Upper lobe of left lung (tissue), 6 donors: ENCODE measurements at regions not wholly inside any gene's neighbourhood (a gene's known extent, or its start where the extent isn't known, plus 50 kb on each side); places are given as distances from the start of the nearest gene placed in this dataset.
"Not testable (repeated sequence)": the region's sequence is repeated elsewhere in the genome, so short reads cannot be mapped to it uniquely, and the experiment has no call there.

ENCODE experiments used
- ATAC-seq, 2 donors: fragments of 200-7000 bp; cut with Tn5 transposase; one replicate each; pipeline ENCODE4 v1.9.1; 2022; ENCODE audit warnings: mild to moderate bottlenecking in 2 of 2, moderate library complexity in 2 of 2; ENCODE audit not compliant: low FRiP score in 2 of 2
- DNase-seq, 2 donors: peaks; one replicate each; pipeline ENCODE4 v3.0.0-alpha.2; 2019 to 2020
- H3K27ac ChIP-seq, 4 donors: fragments of 200-600 bp; sonication (generic); one replicate each; pipeline ENCODE4 v1.5.1; 2016 to 2019
- H3K27me3 ChIP-seq, 4 donors: fragments of 200-600 bp; sonication (generic); one replicate each; pipeline ENCODE4 v1.5.1; 2017 to 2019
- H3K36me3 ChIP-seq, 4 donors: fragments of 200-600 bp; sonication (generic); one replicate each; pipeline ENCODE4 v1.5.1; 2016 to 2019
- H3K4me1 ChIP-seq, 4 donors: fragments of 200-600 bp; sonication (generic); one replicate each; pipeline ENCODE4 v1.5.1; 2018 to 2019
- H3K4me3 ChIP-seq, 4 donors: fragments of 200-600 bp; sonication (generic); one replicate each; pipeline ENCODE4 v1.5.1; 2017 to 2019; ENCODE audit warnings: mild to moderate bottlenecking in 2 of 4, moderate library complexity in 1 of 4
- H3K9me3 ChIP-seq, 4 donors: fragments of 200-600 bp; sonication (generic); one replicate each; pipeline ENCODE4 v1.5.1; 2018 to 2019
- EP300 ChIP-seq, 4 donors: sonication (generic); formaldehyde crosslinking; IDR thresholded peaks; one replicate each; pipeline ENCODE4 v1.5.1; 2017; ENCODE audit warnings: antibody characterized with exemption in 4 of 4, control low read depth in 2 of 4
- POLR2A ChIP-seq, 4 donors: fragments of 450-650 bp; IDR thresholded peaks; one replicate each; pipeline ENCODE4 v1.5.1; 2016 to 2017; ENCODE audit warnings: antibody characterized with exemption in 4 of 4, mild to moderate bottlenecking in 2 of 4
- POLR2AphosphoS5 ChIP-seq, 2 donors: sonication (generic); formaldehyde crosslinking; IDR thresholded peaks; one replicate each; pipeline ENCODE4 v1.5.1; 2017; ENCODE audit warnings: antibody characterized with exemption in 2 of 2
- WGBS, 2 donors: methylation state at CpG; one replicate each; pipeline ENCODE4 v1.1.5; 2017 to 2018; 5-methylcytosine and 5-hydroxymethylcytosine counted together
- TF ChIP-seq, protein P1 (sequence below), 6 experiments: fragments of 450-650 bp in 4 of 6; fragments of 200-600 bp in 2 of 6; sonication (generic) in 2 of 6; IDR thresholded peaks; one replicate each; pipeline ENCODE4 v1.5.1; 2016 to 2019; ENCODE audit warnings: antibody characterized with exemption in 6 of 6
- donor health status: DM: no; HTN: no; CAD: no; lungs with moderate emphysema.
- donor health status: DM: no; HTN: yes; CAD: no; lungs with severe emphysema.

DNA sequence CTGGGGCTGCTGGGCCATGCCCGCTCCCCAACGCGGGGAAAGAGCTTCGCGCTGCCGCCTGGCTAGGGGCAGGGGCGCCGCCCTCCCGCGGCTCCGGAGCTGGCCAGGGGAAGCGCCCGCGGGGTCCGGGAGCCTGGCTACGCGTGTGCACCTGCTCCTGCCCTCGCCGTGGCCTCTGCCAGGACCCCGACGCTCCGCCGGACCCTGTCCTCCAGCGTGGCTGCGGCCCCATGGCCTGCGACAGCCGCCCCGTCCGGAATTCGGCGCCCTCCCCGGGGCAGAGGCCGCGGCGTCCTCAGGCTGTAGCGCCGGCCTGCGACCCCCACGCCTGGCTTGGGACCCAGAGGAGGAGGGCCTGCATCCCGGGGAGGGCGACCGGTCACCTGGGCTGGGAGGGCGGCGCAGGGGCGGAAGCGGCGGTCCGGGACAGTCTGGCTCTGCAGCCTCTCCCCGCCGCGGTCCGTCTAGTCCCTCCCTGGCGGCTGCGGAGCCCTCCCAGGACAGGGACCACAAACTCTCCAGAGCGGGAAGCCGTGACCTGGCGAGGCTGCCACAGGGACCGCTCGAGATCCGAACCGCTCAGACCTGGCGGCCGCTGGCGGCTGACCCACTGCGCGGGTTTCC is 85.6 kb downstream of the ALG10 start:
- H3K9me3 ChIP-seq: no peaks in the 10 kb centered on the region
- ATAC-seq (peak in 1 of 2 donors; percentile 27), DNase-seq (peak in 1 of 2 donors; percentile 83)
- peaks cover 0 to 8% (median 2%) of the 10 kb centered on the region in 4 donors for H3K27me3 ChIP-seq
- H3K27ac ChIP-seq: no peak overlapping the region
- H3K4me1 ChIP-seq: peaks cover 0 to 5% (median 0%) of the 10 kb centered on the region in 4 donors
- H3K4me3 ChIP-seq: peak overlapping the region in 1 of 4 donors; percentile 2
- H3K36me3 ChIP-seq: no peaks in the 10 kb centered on the region
- TF ChIP-seq POLR2A (IDR thresholded peaks at IDR 0.05) (no peak), POLR2AphosphoS5 (IDR thresholded peaks at IDR 0.05) (no peak), EP300 (IDR thresholded peaks at IDR 0.05) (no peak)
- TF ChIP-seq, protein P1, sequence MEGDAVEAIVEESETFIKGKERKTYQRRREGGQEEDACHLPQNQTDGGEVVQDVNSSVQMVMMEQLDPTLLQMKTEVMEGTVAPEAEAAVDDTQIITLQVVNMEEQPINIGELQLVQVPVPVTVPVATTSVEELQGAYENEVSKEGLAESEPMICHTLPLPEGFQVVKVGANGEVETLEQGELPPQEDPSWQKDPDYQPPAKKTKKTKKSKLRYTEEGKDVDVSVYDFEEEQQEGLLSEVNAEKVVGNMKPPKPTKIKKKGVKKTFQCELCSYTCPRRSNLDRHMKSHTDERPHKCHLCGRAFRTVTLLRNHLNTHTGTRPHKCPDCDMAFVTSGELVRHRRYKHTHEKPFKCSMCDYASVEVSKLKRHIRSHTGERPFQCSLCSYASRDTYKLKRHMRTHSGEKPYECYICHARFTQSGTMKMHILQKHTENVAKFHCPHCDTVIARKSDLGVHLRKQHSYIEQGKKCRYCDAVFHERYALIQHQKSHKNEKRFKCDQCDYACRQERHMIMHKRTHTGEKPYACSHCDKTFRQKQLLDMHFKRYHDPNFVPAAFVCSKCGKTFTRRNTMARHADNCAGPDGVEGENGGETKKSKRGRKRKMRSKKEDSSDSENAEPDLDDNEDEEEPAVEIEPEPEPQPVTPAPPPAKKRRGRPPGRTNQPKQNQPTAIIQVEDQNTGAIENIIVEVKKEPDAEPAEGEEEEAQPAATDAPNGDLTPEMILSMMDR (IDR thresholded peaks at IDR 0.05): no peak
- WGBS, 2 donors: 15 to 24% methylated on average over 6 to 32 of the region's 66 CpGs

DNA sequence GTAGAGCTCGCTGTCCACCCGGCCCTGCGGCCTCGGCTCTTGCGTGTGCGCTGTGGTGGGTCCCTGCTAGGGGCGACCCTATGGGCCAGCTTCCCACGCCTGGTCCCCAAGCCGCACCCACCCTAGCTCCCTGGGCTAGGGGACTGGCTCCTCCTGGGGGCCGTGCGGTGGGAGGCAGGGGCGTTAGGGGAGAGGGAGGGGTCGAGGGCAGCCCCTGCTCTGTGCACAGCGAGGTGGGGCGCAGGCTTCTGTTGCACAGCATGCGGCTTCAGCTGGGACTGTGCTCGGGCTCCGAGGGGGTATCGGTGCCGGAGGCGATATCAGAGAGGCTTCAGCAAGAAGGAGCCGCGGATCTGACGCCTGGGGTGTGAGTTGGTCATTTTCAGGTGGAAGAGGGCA is 86.1 kb downstream of the ALG10 start:
- DNase-seq (no peak), ATAC-seq (peak in 1 of 2 donors; percentile 40)
- 50 to 51% methylated on average over 9 to 22 of the region's 24 CpGs for WGBS, 2 donors
- H3K27me3 ChIP-seq: peaks cover 0 to 8% (median 2%) of the 10 kb centered on the region in 4 donors
- TF ChIP-seq, protein P1 (IDR thresholded peaks at IDR 0.05): no peak
- TF ChIP-seq EP300 (IDR thresholded peaks at IDR 0.05): no peak
- no peak for TF ChIP-seq POLR2A (IDR thresholded peaks at IDR 0.05)
- TF ChIP-seq POLR2AphosphoS5 (IDR thresholded peaks at IDR 0.05): no peak
- peaks cover 0 to 5% (median 0%) of the 10 kb centered on the region in 4 donors for H3K4me1 ChIP-seq
- no peaks in the 10 kb centered on the region for H3K9me3 ChIP-seq
- no peak overlapping the region for H3K4me3 ChIP-seq
- no peak overlapping the region for H3K27ac ChIP-seq
- H3K36me3 ChIP-seq: no peaks in the 10 kb centered on the region

DNA sequence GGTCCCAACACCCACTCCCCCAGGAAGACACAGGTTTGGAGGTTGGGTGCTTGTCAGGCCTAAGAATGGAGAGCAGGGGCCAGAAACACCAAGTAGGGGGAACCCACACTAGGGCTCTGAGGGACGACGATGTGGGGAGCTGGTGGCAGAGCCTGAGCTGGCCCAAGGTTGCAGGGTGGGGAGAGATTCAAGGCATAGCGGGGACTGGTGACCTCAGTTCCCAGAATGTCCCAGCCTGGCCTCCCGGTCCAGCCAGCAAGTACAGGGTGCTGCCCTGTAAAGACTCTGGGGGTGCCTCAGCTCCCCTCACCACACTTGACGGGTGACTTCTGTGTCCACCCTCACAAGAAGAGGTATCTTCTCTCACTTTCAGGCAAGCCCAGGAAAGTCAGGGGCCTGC is 86.7 kb downstream of the ALG10 start:
- Histone ChIP-seq H3K27ac (no peak overlapping the region), H3K4me3 (no peak overlapping the region), H3K27me3 (peaks cover 0 to 8% (median 2%) of the 10 kb centered on the region in 4 donors), H3K36me3 (no peaks in the 10 kb centered on the region), H3K9me3 (no peaks in the 10 kb centered on the region), H3K4me1 (peaks cover 0 to 5% (median 0%) of the 10 kb centered on the region in 4 donors)
- ATAC-seq (peak in 1 of 2 donors; percentile 50), DNase-seq (peak in 1 of 2 donors; percentile 16)
- TF ChIP-seq POLR2AphosphoS5 (IDR thresholded peaks at IDR 0.05) (no peak), EP300 (IDR thresholded peaks at IDR 0.05) (no peak), POLR2A (IDR thresholded peaks at IDR 0.05) (no peak)
- TF ChIP-seq, protein P1 (IDR thresholded peaks at IDR 0.05): no peak
- WGBS, 2 donors: 87 to 96% methylated on average over 5 of the region's 5 CpGs

DNA sequence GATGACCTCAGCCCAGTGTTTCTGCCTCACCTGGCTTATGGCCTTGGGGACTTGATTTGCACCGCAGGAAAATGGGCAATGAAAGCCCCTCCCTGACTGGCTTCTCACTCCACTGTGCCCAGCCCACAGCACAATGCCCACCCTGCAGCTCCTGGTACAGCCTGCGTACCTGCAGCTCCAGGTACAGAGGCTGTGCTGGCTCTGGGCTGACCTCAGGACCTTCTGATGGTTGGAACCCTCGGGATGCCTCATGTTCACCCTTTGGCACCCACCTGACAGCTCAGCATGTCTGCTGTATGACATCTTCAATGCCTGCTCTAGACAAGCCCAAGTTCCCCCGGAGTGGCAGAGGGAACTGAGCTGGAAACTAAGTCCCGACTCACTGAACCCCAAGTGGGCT is 87.1 kb downstream of the ALG10 start:
- H3K27me3 ChIP-seq: peaks cover 0 to 8% (median 2%) of the 10 kb centered on the region in 4 donors
- no peaks in the 10 kb centered on the region for H3K9me3 ChIP-seq
- WGBS, 2 donors: 87 to 88% methylated on average over 4 to 5 of the region's 5 CpGs
- DNase-seq (peak in 1 of 2 donors; percentile 3), ATAC-seq (peak; percentile 8 to 41)
- H3K27ac ChIP-seq: no peak overlapping the region
- H3K36me3 ChIP-seq: no peaks in the 10 kb centered on the region
- H3K4me1 ChIP-seq: peaks cover 0 to 5% (median 0%) of the 10 kb centered on the region in 4 donors
- TF ChIP-seq, protein P1 (IDR thresholded peaks at IDR 0.05): no peak
- TF ChIP-seq POLR2A (IDR thresholded peaks at IDR 0.05) (no peak), EP300 (IDR thresholded peaks at IDR 0.05) (no peak), POLR2AphosphoS5 (IDR thresholded peaks at IDR 0.05) (no peak)
- H3K4me3 ChIP-seq: no peak overlapping the region

DNA sequence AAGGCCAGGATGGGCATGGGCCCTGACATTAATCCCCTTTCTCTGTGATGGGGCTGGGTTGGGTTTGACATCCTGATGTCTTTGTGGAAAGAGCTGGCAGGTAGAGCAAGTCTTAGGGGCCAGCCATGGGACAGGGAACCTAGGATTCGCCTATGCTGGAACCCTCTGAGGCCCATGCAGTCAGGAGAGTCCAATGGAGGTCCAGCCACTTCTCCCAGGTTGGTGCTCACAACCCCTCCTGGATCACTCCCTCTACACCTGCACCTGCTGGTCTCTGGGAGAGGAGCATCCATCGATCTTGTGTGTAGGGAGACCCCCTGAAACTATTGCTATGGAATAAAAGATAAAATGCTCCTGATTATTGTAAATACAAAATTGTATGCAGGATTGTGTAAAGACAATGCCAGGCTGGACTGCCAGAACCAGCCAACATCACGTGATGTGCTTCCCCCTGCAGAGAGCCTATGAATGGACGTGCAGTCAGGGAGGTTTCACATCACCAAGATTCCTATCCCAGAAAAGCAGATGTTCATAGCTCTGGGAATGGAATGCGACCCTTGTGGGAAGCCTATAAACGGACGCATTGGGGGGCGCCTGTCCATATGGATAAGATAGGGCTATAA is 87.7 kb downstream of the ALG10 start:
- peak; percentile 27 to 53 for ATAC-seq
- WGBS, 2 donors: 74 to 84% methylated on average over 8 of the region's 8 CpGs
- not testable (repeated sequence) for H3K27ac ChIP-seq, DNase-seq, H3K36me3 ChIP-seq, H3K9me3 ChIP-seq, H3K27me3 ChIP-seq, H3K4me3 ChIP-seq, H3K4me1 ChIP-seq
